AG04450 (cell line): ENCODE measurements at regions not wholly inside any gene's neighbourhood (a gene's known extent, or its start where the extent isn't known, plus 50 kb on each side); places are given as distances from the start of the nearest gene placed in this dataset.

Experiments
- CTCF ChIA-PET: fragments of 300-600, 350-600 bp; formaldehyde crosslinking; extraction: SDS; loops from one replicate; lab custom pipeline; 2022; ENCODE audit warnings: antibody characterized with exemption, inconsistent platforms; lab: Charles Lee
- POLR2A ChIA-PET: fragments of 350-600 bp; formaldehyde crosslinking; extraction: SDS; loops from one replicate; lab custom pipeline; 2021; ENCODE audit warnings: antibody characterized with exemption, inconsistent platforms; lab: Yijun Ruan, JAX
- DNase-seq: peaks from one replicate; pipeline ENCODE4 v3.0.0-alpha.2; 2011; ENCODE audit warnings: low read depth, low spot score
- H3K27ac ChIP-seq: one replicate; pipeline ENCODE4 v1.5.1; 2012; ENCODE audit warnings: low read depth, low read length, control low read depth
- H3K27me3 ChIP-seq: one replicate; pipeline ENCODE4 v1.6.0; 2012; ENCODE audit warnings: low read length; ENCODE audit not compliant: control insufficient read depth, insufficient read depth
- H3K4me3 ChIP-seq: 2 replicates; pipeline ENCODE4 v1.5.1; 2011; ENCODE audit warnings: mild to moderate bottlenecking, low read depth, low read length, control low read depth
- H3K9me3 ChIP-seq: 2 replicates; pipeline ENCODE4 v1.5.1; 2012; ENCODE audit warnings: low read length; ENCODE audit not compliant: control insufficient read depth, insufficient read depth
- CTCF ChIP-seq: IDR thresholded peaks from 2 replicates; pipeline ENCODE4 v1.5.1; 2011; ENCODE audit warnings: low read depth, low read length, control low read depth, inconsistent platforms

GRCh38 chr3:124517306-124517705 is 212.9 kb upstream of the UMPS start:
- no peak overlapping the region for H3K27ac ChIP-seq
- H3K4me3 ChIP-seq: no peak overlapping the region
- ChIA-PET POLR2A (no interaction called here), CTCF (interaction anchor here (1.4 kb wide), 1 partner anchor 50 kb away, joined by 3 read pairs; no protein-coding TSS in a partner anchor)
- peaks cover 7% of the 10 kb centered on the region for H3K27me3 ChIP-seq
- no peak for TF ChIP-seq CTCF
- no peaks in the 10 kb centered on the region for H3K9me3 ChIP-seq
- DNase-seq: no peak

- Histone ChIP-seq H3K4me3 (no peak overlapping the region), H3K27ac (no peak overlapping the region), H3K9me3 (no peaks in the 10 kb centered on the region), H3K27me3 (peaks cover 10% of the 10 kb centered on the region)
- POLR2A ChIA-PET: no interaction called here
- TF ChIP-seq CTCF: no peak
- CTCF ChIA-PET: no interaction called here
- DNase-seq: no peak
Measured at GRCh38 chr3:124518350-124518749, 211.9 kb upstream of the UMPS start.

GRCh38 chr3:124519591-124520194 is 210.6 kb upstream of the UMPS start:
- no peak overlapping the region for H3K4me3 ChIP-seq
- H3K9me3 ChIP-seq: no peaks in the 10 kb centered on the region
- no peak for TF ChIP-seq CTCF
- H3K27ac ChIP-seq: no peak overlapping the region
- ChIA-PET CTCF (no interaction called here), POLR2A (no interaction called here)
- H3K27me3 ChIP-seq: peaks cover 10% of the 10 kb centered on the region
- no peak for DNase-seq

DNA sequence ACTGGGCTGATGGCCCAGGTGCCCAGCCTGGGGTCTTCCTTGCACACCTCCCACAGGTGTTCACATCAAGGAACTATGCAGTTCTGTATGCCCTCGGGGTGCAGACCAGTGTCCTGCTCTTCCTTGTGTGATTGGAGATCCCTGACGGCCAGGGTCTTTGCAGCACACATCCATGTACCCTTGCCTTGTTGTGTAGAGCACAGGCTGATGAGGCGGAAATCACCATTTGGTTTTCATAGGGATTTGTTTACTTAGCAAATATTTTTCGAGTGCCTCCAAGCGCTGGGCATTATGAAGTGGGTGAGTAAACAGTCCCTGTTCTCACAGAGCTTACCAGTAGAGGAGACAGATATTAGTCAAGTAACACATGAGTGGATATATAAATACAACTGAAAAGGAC is 209.3 kb upstream of the UMPS start:
- DNase-seq: no peak
- TF ChIP-seq CTCF: no peak
- Histone ChIP-seq H3K27ac (no peak overlapping the region), H3K9me3 (no peaks in the 10 kb centered on the region), H3K4me3 (no peak overlapping the region), H3K27me3 (peaks cover 10% of the 10 kb centered on the region)
- POLR2A ChIA-PET: no interaction called here
- CTCF ChIA-PET: no interaction called here

- peaks cover 10% of the 10 kb centered on the region for H3K27me3 ChIP-seq
- POLR2A ChIA-PET: interaction anchor here (0.5 kb wide), 1 partner anchor 268 kb away, joined by 3 read pairs; no protein-coding TSS in a partner anchor
- TF ChIP-seq CTCF: no peak
- DNase-seq: no peak
- no peaks in the 10 kb centered on the region for H3K9me3 ChIP-seq
- no peak overlapping the region for H3K27ac ChIP-seq
- H3K4me3 ChIP-seq: no peak overlapping the region
- CTCF ChIA-PET: interaction anchor here (1.8 kb wide), 1 partner anchor 28 kb away, joined by 4 read pairs; no protein-coding TSS in a partner anchor
Measured at GRCh38 chr3:124522082-124522625, 208.1 kb upstream of the UMPS start.
